HL-60 (cell line): ENCODE measurements at regions not wholly inside any gene's neighbourhood (a gene's known extent, or its start where the extent isn't known, plus 50 kb on each side); places are given as distances from the start of the nearest gene placed in this dataset.
A peak's percentile ranks its signal among the peaks of the same experiment; 100 is the strongest.

Source experiments
- DNase-seq, 2 experiments: peaks; one replicate each; pipeline ENCODE4 v3.0.0-alpha.2; 2010 to 2020; ENCODE audit warnings: low read depth in 1 of 2, low spot score in 1 of 2
- H3K27ac ChIP-seq: fragments of 250-450 bp; sonication (Bioruptor Pico); replicated peaks from 2 replicates; pipeline ENCODE4 v1.5.1; 2020; ENCODE audit warnings: mild to moderate bottlenecking, moderate library complexity
- H3K27me3 ChIP-seq: fragments of 250-450 bp; sonication (Bioruptor Pico); 2 replicates; pipeline ENCODE4 v1.5.1; 2021; ENCODE audit warnings: mild to moderate bottlenecking, moderate library complexity; ENCODE audit not compliant: insufficient read depth, poor library complexity, severe bottlenecking
- H3K4me3 ChIP-seq: replicated peaks from 2 replicates; pipeline ENCODE4 v1.5.1; 2011; ENCODE audit warnings: mild to moderate bottlenecking, control low read depth, low read length; ENCODE audit not compliant: insufficient read depth
- GABPA ChIP-seq: IDR thresholded peaks from 2 replicates; pipeline ENCODE4 v1.6.1; 2012; ENCODE audit warnings: low read depth
- POLR2AphosphoS5 ChIP-seq: IDR thresholded peaks from 2 replicates; pipeline ENCODE4 v1.6.1; 2012; ENCODE audit warnings: low read depth
- SPI1 ChIP-seq: IDR thresholded peaks from 2 replicates; pipeline ENCODE4 v1.6.1; 2012; ENCODE audit warnings: low read depth, mild to moderate bottlenecking, borderline replicate concordance
- TF ChIP-seq, protein P1 (sequence below): IDR thresholded peaks from one replicate; pipeline ENCODE4 v1.5.1; 2011; ENCODE audit warnings: low read length, control low read depth, inconsistent platforms; ENCODE audit not compliant: insufficient read depth
- TF ChIP-seq, protein P2 (sequence below): IDR thresholded peaks from 2 replicates; pipeline ENCODE4 v1.6.1; 2012; ENCODE audit warnings: low read depth; ENCODE audit not compliant: insufficient replicate concordance

- no peak for DNase-seq
- H3K27ac ChIP-seq, result peak overlapping the region; percentile 80
- TF ChIP-seq, protein P1, sequence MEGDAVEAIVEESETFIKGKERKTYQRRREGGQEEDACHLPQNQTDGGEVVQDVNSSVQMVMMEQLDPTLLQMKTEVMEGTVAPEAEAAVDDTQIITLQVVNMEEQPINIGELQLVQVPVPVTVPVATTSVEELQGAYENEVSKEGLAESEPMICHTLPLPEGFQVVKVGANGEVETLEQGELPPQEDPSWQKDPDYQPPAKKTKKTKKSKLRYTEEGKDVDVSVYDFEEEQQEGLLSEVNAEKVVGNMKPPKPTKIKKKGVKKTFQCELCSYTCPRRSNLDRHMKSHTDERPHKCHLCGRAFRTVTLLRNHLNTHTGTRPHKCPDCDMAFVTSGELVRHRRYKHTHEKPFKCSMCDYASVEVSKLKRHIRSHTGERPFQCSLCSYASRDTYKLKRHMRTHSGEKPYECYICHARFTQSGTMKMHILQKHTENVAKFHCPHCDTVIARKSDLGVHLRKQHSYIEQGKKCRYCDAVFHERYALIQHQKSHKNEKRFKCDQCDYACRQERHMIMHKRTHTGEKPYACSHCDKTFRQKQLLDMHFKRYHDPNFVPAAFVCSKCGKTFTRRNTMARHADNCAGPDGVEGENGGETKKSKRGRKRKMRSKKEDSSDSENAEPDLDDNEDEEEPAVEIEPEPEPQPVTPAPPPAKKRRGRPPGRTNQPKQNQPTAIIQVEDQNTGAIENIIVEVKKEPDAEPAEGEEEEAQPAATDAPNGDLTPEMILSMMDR, result no peak
- TF ChIP-seq SPI1, result no peak
- no peak for TF ChIP-seq POLR2AphosphoS5
- TF ChIP-seq, protein P2, sequence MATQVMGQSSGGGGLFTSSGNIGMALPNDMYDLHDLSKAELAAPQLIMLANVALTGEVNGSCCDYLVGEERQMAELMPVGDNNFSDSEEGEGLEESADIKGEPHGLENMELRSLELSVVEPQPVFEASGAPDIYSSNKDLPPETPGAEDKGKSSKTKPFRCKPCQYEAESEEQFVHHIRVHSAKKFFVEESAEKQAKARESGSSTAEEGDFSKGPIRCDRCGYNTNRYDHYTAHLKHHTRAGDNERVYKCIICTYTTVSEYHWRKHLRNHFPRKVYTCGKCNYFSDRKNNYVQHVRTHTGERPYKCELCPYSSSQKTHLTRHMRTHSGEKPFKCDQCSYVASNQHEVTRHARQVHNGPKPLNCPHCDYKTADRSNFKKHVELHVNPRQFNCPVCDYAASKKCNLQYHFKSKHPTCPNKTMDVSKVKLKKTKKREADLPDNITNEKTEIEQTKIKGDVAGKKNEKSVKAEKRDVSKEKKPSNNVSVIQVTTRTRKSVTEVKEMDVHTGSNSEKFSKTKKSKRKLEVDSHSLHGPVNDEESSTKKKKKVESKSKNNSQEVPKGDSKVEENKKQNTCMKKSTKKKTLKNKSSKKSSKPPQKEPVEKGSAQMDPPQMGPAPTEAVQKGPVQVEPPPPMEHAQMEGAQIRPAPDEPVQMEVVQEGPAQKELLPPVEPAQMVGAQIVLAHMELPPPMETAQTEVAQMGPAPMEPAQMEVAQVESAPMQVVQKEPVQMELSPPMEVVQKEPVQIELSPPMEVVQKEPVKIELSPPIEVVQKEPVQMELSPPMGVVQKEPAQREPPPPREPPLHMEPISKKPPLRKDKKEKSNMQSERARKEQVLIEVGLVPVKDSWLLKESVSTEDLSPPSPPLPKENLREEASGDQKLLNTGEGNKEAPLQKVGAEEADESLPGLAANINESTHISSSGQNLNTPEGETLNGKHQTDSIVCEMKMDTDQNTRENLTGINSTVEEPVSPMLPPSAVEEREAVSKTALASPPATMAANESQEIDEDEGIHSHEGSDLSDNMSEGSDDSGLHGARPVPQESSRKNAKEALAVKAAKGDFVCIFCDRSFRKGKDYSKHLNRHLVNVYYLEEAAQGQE, result no peak
- TF ChIP-seq GABPA, result no peak
- no peaks in the 10 kb centered on the region for H3K27me3 ChIP-seq
- no peak overlapping the region for H3K4me3 ChIP-seq
These were observed 134.8 kb upstream of the NAMPT start for GRCh38 chr7:106419455-106420182.

DNA sequence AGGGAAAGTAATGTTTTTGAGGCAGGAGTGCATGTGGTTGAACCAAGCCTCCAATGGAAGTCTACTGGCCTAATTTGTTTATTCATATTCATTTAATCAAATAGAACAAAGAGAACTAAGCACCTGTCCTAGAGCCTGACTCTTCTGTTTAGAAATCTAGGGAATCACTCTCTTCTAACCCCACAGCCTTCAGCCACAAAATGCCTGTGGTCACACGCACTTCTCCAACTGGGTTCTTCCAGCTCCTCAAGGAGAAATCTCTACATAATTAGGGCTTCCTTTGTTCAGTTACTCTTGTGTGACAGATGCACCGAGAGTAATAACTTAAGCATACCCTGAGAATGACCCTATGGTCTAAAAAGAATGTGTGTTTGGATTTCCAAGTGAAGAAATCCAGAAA is 133.7 kb upstream of the NAMPT start:
- Histone ChIP-seq H3K4me3 (no peak overlapping the region), H3K27me3 (no peaks in the 10 kb centered on the region), H3K27ac (peak overlapping the region; percentile 72)
- TF ChIP-seq, protein P1, result no peak
- no peak for TF ChIP-seq SPI1
- TF ChIP-seq, protein P2, result no peak
- TF ChIP-seq GABPA, result no peak
- no peak for TF ChIP-seq POLR2AphosphoS5
- DNase-seq, result peak; percentile 38 to 41

DNA sequence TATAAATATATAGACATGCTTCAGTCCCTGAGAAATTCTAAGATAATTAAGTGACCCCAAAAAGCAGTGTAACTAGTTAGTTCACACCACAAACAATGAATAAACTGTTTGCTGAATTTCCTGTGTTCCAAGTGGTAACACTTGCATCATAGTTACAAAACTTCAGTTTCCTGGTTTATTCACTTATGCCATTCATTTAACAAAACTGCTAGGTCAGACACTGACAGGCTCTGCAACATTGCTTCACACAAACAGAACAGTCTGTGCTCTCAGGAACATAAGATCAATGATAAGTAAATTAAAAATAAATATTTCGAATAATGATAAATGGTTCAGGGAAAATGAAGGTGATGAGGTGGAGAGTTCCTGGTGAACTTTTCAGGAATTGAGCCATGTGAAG is 133.3 kb upstream of the NAMPT start:
- Histone ChIP-seq H3K27me3 (no peaks in the 10 kb centered on the region), H3K4me3 (no peak overlapping the region), H3K27ac (peak overlapping the region; percentile 72)
- peak; percentile 66 to 72 for DNase-seq
- TF ChIP-seq GABPA, result peak; percentile 33; the same call in 1 of the 2 replicates
- TF ChIP-seq, protein P2, result peak; percentile 17
- TF ChIP-seq SPI1, result no peak
- TF ChIP-seq, protein P1, result no peak
- peak; percentile 63; the same call in 1 of the 2 replicates for TF ChIP-seq POLR2AphosphoS5
